H1 (cell line): ENCODE measurements at regions not wholly inside any gene's neighbourhood (a gene's known extent, or its start where the extent isn't known, plus 50 kb on each side); places are given as distances from the start of the nearest gene placed in this dataset.

Experiments used
- NANOG ChIP-seq: IDR thresholded peaks from 2 replicates; pipeline ENCODE4 v1.6.1; 2011; ENCODE audit warnings: low read length, low read depth, mild to moderate bottlenecking, inconsistent platforms; ENCODE audit not compliant: insufficient read depth, poor library complexity, severe bottlenecking
- TF ChIP-seq, protein P1 (sequence below): fragments of 300-600 bp; sonication (generic); IDR thresholded peaks from 2 replicates; pipeline ENCODE4 v1.7.1; 2012; ENCODE audit warnings: low read length, moderate library complexity, mild to moderate bottlenecking, inconsistent platforms; ENCODE audit not compliant: insufficient replicate concordance
- TF ChIP-seq, protein P2 (sequence below), 3 experiments: IDR thresholded peaks; 1 replicate in 2 of 3; 2 replicates in 1 of 3; pipeline versions ENCODE4 v1.5.1 to v1.6.1; 2011; ENCODE audit warnings: low read length in 3 of 3, mild to moderate bottlenecking in 3 of 3, inconsistent platforms in 2 of 3, low read depth in 1 of 3, moderate library complexity in 1 of 3; ENCODE audit not compliant: insufficient read depth in 1 of 3; ENCODE audit errors: control extremely low read depth in 1 of 3

- TF ChIP-seq, protein P1, sequence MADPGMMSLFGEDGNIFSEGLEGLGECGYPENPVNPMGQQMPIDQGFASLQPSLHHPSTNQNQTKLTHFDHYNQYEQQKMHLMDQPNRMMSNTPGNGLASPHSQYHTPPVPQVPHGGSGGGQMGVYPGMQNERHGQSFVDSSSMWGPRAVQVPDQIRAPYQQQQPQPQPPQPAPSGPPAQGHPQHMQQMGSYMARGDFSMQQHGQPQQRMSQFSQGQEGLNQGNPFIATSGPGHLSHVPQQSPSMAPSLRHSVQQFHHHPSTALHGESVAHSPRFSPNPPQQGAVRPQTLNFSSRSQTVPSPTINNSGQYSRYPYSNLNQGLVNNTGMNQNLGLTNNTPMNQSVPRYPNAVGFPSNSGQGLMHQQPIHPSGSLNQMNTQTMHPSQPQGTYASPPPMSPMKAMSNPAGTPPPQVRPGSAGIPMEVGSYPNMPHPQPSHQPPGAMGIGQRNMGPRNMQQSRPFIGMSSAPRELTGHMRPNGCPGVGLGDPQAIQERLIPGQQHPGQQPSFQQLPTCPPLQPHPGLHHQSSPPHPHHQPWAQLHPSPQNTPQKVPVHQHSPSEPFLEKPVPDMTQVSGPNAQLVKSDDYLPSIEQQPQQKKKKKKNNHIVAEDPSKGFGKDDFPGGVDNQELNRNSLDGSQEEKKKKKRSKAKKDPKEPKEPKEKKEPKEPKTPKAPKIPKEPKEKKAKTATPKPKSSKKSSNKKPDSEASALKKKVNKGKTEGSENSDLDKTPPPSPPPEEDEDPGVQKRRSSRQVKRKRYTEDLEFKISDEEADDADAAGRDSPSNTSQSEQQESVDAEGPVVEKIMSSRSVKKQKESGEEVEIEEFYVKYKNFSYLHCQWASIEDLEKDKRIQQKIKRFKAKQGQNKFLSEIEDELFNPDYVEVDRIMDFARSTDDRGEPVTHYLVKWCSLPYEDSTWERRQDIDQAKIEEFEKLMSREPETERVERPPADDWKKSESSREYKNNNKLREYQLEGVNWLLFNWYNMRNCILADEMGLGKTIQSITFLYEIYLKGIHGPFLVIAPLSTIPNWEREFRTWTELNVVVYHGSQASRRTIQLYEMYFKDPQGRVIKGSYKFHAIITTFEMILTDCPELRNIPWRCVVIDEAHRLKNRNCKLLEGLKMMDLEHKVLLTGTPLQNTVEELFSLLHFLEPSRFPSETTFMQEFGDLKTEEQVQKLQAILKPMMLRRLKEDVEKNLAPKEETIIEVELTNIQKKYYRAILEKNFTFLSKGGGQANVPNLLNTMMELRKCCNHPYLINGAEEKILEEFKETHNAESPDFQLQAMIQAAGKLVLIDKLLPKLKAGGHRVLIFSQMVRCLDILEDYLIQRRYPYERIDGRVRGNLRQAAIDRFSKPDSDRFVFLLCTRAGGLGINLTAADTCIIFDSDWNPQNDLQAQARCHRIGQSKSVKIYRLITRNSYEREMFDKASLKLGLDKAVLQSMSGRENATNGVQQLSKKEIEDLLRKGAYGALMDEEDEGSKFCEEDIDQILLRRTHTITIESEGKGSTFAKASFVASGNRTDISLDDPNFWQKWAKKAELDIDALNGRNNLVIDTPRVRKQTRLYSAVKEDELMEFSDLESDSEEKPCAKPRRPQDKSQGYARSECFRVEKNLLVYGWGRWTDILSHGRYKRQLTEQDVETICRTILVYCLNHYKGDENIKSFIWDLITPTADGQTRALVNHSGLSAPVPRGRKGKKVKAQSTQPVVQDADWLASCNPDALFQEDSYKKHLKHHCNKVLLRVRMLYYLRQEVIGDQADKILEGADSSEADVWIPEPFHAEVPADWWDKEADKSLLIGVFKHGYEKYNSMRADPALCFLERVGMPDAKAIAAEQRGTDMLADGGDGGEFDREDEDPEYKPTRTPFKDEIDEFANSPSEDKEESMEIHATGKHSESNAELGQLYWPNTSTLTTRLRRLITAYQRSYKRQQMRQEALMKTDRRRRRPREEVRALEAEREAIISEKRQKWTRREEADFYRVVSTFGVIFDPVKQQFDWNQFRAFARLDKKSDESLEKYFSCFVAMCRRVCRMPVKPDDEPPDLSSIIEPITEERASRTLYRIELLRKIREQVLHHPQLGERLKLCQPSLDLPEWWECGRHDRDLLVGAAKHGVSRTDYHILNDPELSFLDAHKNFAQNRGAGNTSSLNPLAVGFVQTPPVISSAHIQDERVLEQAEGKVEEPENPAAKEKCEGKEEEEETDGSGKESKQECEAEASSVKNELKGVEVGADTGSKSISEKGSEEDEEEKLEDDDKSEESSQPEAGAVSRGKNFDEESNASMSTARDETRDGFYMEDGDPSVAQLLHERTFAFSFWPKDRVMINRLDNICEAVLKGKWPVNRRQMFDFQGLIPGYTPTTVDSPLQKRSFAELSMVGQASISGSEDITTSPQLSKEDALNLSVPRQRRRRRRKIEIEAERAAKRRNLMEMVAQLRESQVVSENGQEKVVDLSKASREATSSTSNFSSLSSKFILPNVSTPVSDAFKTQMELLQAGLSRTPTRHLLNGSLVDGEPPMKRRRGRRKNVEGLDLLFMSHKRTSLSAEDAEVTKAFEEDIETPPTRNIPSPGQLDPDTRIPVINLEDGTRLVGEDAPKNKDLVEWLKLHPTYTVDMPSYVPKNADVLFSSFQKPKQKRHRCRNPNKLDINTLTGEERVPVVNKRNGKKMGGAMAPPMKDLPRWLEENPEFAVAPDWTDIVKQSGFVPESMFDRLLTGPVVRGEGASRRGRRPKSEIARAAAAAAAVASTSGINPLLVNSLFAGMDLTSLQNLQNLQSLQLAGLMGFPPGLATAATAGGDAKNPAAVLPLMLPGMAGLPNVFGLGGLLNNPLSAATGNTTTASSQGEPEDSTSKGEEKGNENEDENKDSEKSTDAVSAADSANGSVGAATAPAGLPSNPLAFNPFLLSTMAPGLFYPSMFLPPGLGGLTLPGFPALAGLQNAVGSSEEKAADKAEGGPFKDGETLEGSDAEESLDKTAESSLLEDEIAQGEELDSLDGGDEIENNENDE: no peak
- no peak for TF ChIP-seq NANOG
- TF ChIP-seq, protein P2, sequence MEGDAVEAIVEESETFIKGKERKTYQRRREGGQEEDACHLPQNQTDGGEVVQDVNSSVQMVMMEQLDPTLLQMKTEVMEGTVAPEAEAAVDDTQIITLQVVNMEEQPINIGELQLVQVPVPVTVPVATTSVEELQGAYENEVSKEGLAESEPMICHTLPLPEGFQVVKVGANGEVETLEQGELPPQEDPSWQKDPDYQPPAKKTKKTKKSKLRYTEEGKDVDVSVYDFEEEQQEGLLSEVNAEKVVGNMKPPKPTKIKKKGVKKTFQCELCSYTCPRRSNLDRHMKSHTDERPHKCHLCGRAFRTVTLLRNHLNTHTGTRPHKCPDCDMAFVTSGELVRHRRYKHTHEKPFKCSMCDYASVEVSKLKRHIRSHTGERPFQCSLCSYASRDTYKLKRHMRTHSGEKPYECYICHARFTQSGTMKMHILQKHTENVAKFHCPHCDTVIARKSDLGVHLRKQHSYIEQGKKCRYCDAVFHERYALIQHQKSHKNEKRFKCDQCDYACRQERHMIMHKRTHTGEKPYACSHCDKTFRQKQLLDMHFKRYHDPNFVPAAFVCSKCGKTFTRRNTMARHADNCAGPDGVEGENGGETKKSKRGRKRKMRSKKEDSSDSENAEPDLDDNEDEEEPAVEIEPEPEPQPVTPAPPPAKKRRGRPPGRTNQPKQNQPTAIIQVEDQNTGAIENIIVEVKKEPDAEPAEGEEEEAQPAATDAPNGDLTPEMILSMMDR (IDR thresholded peaks at IDR 0.05; ENCODE audit: control extremely low read depth in 1 of 3, insufficient read depth in 1 of 3, low read depth in 1 of 3, low read length in 3 of 3): no peak
These were observed 402.9 kb downstream of the TBL1XR1 start (continued) for GRCh38 chr3:176794406-176794805.
